CD4-positive, alpha-beta T cell treated with Interferon alpha-2 for 1 hour (primary cell): ENCODE measurements at regions not wholly inside any gene's neighbourhood (a gene's known extent, or its start where the extent isn't known, plus 50 kb on each side); places are given as distances from the start of the nearest gene placed in this dataset.

Source experiments
- DNase-seq, 2 donors: peaks; one replicate each; pipeline ENCODE4 v3.0.0-alpha.2; 2020 to 2022

DNA sequence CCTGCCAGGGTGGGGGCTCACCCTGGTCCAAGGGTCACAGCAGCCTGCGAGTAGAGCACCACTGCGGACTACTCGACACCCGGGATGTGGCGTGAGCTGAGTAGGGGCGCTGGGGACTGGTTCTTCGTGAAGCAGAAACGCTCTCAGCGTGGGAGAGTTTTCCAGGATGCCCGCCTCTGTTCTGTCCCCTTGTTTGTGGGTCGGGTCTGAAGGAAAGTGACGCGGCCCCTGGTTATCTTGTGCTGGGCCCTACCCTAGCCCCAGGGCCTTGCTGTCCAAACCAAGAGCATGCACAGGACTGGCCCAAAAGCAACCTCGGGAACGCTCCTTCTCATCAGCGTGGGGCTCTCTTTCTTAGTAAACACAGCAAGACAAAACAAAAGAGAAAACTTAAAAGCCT lies 303.3 kb downstream of the IRF8 start:
- DNase-seq: no peak

DNA sequence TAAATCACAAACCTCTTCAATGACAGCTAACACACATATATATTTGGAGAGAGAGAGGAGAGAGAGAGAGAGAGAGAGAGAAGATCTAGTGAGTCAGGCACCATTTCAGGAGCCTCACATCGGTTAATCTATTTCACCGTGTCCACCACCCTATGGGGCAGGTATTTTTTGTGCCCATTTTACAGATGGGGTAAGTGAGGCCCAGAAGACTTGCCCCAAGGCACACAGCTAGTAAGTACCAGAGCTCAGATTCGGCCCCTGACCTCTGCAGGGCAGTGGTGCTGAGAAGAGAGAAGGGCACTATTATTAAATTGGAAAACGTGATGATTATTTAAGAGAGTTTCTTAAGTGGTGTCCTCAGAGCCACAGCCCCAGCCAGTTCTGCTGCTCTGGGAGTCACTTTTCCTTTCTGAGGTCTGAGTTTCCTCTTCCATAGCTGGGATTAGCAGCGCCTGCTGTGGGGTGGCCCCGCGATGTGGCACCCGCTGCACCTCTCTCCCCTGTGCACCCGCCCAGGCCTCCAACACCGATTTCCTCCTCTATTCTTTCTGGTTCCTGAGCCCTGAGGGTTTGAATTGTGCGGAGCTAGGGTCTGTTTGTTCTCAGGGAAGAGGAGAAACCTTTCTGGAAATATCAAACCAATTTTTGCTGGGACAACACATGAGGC lies 303.9 kb downstream of the IRF8 start:
- DNase-seq: no peak

DNA sequence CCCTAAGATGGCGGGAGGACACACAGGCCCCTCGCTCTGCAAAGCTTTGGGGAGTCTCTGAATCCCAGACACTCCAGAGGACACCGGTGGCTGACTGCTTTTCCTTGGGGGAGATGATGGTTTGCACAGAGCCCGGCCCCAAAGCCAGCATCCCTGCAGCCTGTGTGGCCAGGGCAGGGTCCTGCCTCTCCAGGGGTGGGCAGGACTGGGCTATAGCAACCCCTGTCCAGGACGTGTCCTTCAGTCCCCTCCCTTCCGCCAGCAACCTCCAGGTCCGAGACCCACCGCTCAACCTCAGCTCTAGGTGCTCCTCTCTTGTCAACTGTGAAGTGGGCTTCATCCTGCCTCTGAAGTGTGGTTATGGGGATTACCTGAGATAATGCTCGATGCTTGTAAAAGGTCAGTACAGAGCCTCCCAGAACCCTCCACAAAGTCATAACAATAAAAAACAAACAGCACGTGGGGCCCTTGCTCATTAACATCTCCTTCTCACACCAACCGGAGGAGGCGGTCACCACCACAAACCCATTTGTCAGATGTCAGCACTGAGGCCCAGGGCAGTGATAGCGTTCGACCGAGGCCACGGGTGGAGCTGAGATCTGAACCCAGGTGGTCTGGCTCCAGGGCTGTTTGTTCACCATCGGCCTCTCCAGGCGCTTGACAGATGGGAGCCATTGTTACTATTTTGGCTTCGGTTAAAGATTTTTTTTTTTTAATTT lies 304.8 kb downstream of the IRF8 start:
- no peak for DNase-seq

DNA sequence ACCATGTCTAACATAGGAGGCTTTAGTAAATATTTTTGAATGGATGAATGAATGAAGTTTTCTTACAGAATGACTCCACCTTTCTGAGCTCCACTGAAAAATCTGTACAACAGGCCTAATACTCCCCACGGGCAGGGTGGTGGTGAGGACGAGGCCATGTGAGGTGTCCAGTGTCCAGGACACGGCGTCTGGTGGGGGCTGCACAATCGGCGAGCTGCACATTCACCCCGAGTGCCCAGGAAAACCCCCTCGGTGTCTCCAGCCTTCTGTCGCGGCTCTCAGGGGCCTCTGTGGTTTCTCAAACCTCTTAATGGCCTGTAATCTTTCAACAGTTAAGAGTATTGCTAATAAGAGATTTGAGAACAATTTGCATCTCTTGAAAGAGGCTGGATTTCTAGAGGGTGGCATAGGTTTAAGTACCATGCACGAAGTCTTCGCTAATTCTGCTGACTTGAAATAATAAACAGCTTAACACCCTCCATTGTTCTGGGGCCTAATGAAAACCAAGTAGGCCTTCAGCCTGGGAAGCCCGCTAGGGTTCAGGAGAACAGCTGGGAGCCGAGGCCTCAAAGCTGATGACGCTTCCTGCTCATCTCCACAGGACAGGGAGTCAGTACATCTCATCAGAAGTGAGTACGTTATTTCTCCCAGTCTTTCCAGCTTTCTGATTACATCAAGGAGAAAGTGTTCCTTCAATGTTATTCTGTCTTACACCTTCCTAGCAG lies 304.6 kb upstream of the FOXF1 start:
- no peak for DNase-seq

DNA sequence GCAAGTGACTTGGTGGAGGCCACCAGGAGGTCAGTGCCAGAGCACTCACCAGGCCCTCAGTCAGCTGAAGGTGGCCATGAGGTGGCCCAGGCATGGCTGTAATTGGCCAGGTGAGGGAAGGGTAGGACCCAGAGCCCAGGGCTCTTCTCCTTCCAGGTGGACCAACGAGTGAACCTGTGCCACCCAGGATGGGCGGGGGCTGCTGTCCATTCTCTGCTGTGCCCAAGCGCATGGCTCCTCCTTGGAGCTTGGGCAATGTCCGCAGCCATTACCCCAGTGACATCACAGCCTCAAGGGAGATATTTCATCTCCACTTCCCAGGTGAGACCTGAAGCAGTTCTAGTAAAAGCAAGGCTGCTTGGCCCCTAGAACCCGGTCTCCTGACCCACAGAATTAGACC lies 303.0 kb upstream of the FOXF1 start:
- DNase-seq: no peak

DNA sequence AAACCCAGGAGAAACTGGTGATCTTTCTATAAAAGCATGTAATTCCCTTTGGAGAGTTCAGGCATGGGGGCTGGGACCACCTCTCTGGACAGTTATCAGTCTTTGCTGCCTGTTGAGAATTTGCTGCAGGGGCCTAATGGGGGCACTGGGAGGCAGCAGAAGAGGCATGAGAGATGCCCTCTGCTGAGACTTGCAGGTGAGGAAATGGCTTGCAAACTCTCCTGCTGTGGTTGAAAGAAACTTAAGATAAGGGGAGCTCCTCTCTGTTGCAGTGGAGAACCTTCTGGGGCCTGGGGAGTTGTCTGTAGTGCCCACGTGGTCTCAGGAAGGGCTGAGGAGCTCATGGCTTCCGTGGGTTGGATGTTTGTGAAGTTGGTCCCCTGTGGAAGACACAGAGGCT lies 301.1 kb upstream of the FOXF1 start:
- DNase-seq: no peak

DNA sequence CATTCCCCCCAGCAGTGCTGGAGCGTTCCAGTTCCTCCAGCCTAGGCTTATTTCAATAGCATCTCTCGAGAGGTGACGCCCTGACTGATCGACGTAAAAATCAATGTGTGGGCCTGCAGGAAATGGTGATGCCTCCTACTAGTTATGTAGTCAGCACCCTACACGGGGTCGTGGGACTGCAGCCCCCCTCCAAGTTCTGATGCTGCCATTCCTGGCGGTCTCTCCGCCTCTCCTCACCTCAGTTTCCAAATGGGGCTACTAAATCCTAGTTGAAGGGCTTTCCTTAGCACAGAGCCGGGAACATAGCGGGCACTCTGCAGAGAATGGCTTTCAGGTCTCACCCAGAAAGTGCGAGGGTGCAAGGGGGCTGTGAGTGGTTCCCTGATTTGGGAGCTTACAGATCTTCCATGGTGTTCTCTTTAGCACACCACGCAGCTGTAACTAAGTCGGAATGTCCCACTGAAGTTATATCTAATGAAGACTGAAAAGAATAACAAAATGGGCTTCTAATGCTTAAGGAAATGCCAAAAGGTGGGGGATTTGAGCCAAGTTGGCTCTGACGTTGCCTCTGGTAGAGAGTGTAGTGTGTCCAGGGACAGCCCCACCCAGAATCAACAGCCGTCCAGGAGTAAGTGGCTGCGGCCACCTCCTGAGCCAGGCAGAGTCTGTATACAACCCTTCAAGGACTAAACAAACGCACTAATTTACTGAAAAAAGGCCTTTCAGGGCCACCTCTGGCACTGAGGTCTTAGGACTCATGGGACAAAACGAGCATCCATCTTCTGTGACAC lies 299.7 kb upstream of the FOXF1 start:
- DNase-seq: no peak

DNA sequence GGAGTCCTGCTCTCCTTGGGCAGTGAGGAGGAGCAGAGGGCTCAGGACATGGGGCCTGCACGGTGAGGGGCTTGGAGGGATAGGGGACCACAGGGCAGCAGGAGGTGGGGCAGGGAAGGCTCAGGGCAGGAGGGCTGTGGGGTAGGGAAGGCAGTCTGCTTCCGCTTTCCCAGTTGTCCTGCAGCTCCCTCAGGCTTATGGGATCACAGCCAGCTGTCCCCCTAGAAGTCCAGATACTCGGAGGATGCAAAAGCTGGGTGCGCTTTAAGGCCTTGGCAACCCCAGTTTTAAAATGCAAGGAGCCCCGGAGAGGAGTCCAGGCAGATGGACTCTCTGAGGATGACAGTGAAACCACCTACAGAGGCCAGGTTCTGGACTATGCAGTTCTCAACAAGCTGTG lies 299.1 kb upstream of the FOXF1 start:
- DNase-seq: no peak

DNA sequence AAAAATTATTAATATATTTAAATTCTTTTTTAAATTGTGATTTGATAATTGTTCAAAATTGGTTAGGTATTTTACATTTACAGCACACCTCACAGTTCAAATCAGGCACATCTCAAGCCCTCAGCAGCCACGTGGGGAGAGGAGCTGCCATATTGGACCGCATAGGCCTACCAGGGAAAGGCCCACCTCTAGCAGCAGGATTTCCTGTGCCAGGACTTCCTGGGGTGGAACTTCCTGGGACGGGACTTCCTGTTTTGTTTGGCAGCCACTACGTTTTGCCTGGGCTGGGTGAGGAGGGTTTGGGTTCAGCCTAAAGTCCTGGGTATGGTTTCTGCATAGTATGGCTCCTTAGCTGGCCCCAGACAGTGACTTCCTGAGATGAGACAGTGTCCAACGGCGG lies 298.5 kb upstream of the FOXF1 start:
- DNase-seq: no peak

DNA sequence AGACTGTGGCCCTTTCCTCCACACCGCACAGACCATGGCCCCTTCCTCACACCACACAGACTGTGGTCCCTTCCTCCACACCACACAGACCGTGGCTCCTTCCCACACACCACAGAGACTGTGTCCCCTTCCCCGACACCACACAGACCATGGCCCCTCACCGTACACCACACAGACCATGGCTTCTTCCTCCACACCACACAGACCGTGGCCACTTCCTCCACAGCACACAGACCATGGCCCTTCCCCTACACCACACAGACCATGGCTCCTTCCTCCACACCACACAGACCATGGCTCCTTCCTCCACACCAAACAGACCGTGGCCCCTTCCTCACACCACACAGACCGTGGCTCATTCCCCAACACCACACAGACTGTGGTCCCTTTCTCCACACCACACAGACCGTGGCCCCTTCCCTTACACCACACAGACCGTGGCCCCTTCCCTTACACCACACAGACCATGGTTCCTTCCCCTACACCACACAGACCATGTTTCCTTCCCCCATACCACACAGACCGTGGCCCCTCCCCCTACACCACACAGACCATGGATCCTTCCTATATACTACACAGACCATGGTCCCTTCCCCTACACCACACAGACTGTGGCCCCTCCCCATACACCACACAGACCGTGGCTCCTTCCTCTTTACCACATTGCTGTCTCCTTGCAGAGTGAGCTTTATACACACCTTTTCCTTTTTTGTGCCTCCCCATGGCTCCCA lies 297.5 kb upstream of the FOXF1 start:
- DNase-seq: peak in 1 of 2 donors; percentile 2

DNA sequence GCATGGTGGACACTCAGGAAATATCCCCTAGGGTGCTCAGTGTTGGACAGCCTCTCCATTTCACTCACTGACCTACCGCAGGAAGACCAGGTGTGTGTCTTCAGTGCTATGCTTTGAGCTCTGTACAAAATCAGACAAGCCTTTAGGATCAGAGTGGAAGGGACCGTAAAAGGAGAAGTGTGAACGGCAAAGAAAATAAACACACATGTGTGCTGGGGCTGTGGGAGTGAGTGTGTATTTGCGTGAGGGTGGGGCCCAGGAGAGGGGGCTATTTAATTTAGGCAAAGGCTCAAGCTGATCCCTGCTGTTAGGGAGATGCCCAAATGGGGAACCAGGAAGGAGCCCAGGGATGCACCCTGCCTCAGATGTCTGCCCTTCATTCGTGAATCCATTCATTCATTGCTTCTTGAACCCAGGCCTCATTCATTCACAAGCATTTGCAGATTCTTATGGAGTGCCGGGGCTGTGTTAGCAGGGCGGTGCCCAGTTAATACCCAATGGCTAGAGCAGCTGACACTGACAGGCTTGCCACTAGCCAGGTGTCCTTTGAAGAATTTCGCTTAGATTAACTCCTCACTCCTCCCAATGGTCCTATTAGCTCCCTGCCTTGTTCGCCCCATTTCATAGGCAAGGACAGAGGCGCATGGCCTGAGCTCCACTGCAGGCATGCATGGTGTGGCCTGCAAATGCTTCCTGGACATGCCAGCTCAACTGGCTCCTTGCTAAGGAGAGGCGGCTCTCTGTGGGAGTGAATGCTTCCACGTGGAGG lies 296.7 kb upstream of the FOXF1 start:
- DNase-seq: no peak

DNA sequence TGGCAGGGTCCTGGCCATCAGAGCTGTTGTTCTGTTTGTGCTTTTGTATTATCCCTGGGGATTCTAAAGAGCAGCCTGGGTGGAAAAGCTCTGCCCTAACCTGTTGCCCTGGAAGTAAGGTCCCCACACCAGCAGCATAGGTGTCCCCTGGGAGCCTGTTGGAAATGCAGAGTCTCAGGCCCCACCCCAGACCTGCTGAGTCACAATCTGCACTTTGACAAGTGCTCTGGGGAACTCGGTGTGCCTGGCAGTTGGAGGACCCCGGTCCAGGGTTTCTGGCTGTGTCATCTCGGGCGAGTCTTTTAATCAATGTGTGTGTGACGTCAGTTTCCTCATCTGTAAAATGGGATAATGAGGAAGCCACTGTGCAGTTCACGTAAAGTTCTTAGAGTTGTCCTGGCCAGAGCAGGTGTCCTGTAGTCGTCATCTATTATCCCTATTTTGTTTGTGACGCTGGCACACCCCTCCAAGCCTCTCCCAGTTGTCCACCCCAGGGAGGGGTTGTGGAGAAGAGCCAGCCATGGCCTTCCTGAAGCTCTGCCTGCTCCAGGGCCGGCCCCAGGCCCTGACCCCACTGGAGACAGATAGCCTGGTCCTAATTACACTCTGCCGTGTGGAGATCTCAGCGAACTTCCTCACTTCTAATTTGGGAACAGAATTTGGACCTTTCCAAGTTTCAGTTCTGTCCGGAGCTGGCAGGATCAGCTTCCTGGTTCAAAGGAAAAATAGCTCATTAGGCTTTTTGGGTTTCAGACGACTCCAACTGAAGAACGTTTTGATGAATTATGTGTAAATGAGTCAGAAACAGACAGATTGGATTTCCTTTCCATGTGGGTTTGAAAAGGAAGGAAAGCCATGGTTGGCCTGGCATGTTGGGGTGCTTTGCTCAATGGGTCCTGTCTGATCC lies 295.7 kb upstream of the FOXF1 start:
- no peak for DNase-seq

DNA sequence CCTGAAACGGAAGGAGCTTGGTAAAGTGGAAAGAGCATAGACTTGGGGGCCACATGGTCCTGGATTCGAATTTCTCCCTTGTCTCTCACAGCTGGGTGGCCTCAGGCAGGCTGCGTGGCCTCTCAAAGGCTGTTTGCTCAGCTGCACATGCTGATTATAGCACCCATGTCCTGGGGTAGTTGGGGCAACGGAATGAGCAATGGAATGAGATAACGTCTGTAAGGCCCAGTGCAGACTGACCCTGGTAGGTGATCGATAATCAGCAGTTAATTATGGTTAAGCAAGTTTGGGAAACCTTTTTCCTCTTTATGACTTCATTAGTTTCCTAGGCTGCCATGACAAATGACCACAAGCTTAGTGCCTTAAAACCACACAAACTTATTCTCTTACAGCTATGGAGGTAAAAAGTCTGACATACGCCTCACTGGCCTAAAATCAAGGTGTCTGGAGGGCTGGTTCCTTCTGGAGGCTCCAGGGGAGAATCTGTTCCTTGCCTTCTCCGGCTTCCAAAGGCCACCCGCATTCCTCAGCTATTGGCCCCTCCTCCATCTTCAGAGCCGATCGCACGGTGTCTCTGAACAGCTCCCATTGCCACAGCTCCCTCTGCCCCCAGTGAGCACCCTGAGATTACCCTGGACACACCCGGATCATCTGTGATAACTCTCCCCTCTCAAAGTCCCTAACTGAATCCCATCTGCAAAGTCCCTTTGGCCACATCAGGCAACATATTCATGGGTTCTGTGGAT lies 294.9 kb upstream of the FOXF1 start:
- DNase-seq: no peak

DNA sequence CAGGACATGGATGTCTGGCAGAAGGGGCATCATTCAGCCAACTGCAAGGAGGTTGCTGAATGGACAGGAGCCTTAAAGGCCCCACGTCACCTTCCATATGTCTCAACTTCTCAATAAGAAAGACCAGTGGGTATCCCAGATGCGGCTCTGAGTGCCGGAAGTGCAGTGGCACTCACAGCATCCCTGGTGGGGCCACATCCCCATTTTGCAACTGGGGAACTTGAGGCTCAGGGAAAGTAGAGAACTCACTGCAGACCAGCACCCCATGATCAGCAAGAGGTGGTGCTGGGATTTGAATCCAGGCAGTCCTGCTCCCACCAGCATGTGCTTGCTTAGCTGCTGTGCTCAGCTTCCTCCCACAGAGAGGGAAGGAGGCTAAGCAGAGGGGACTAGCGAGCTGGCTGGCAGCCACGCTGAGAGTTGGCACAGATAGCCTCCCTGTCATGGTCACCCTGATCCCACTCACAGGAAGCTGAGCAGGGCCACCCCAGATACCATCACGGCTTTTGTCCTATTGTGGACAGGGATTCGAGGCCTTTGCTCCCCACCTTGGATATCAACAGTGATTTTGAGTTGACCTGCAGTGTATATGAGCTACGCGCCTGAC lies 294.2 kb upstream of the FOXF1 start:
- no peak for DNase-seq

DNA sequence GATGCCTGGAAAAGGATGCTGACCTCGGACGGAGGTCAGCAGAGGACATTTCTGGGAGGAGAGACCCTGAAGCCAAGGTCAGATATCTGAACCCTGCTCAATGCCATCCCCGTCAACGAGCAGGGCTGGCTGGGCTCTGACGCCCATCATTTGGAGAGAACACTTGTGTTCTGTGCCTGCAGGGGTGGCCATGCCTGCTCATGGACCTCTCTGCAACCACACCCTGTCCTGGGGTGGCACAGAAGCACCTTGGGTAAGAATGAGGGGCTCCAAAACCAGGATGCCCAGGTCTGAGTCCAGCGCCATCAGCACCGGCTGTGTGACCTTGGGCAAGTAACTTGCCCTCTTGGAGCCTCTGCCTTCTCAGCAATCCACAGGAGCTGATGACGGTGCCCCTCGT lies 293.7 kb upstream of the FOXF1 start:
- no peak for DNase-seq

DNA sequence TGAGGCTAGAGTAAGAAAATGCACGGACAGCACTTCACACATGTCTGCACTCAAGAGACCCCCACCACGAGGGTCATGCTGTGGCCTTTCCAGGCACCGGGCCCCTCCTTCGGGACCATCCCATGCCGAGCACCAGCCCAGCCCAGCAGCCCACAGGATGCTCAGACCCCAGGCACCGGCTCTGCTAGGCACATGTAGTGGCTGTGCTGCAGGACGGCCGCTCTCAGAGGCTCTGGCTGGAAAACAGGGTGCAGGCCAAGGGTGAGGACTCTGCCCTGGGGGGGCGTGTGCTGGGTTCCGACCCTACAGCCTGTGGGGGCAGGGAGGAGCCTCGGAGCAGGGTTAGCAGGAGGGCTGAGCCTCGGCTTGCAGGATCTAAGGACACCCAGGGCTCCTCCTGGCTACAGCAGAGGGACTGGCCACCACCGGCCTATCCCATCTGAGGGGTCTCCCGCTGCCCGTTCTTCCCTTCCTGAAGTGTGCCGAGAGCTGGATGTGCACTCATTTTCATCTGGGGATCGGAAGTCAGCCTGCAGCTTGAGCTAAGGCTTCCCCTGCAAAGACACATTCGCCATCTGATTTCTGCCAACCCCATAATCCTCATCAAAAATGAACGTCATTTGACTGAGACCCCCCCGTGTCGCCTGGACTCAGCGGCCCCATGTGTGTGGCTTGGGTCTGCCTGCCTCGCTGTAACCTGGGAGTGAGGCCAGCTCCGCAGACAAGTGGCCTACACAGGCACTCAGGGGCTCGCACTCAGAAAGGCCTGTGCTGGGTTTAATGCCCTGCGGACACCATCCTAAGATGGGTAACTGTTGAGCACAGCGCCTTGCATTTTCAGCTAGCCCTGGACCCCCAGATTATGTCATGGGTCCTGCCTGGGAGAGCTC lies 293.1 kb upstream of the FOXF1 start:
- DNase-seq: no peak

DNA sequence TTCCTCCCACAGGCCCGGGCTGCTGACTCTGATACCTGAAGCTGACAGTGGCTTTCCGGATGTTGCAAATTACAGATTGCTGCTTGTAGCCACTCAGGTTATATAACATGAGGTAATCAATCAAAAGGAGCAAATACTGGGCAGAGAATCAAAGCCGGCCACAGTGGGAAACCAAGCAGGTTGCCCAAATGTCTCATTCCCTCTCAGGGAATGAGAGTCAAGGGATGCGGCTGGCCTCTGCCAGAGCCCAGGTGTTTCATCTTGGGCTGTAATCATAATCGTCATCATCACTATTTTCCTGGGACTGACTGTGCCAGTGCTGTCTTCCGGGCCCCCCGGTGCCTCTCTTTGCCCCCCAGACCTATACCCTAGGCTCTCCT lies 292.4 kb upstream of the FOXF1 start:
- DNase-seq: no peak

DNA sequence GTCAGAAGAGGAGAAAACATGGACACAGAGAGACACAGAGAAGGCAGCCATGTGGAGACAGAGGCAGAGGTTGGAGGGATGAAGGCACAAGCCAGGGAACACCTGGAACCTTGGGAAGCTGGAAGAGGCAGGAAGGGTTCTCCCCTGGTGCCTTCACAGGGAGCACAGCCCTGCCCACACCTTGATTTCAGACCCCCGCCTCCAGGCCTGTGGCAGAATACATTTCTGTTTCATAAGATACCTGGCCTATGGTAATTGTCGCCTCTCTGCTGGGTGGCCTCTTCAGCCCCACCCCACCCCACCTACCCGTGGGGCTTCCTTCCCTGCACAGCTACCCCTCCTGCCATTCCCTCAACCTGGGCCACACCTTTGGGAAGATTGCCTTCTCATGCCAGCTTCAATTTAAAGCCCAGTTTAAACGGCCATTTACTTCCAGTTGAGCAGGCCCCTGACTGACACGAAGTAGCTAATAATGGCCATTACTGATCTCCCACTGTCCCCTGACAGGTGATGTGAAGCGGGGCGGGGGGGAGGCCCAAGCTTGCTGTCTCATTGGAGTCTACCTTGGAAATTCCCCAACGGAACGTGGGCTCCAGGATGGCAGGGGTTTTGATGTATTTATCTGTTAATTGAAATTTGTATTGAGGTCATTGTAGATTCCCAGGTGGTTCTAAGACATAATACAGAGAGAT lies 291.7 kb upstream of the FOXF1 start:
- DNase-seq: no peak
